Spleen (tissue), 7 donors: ENCODE measurements at regions not wholly inside any gene's neighbourhood (a gene's known extent, or its start where the extent isn't known, plus 50 kb on each side); places are given as distances from the start of the nearest gene placed in this dataset.

Experiments
- CTCF ChIP-seq, 11 experiments: fragments of 200-600 bp in 7 of 11; fragments of 450-650 bp in 4 of 11; sonication (generic) in 4 of 11; IDR thresholded peaks in 8 of 11; conservative IDR thresholded peaks in 3 of 11; 1 replicate in 7 of 11; 2 replicates in 4 of 11; pipeline versions ENCODE4 v1.4.0 to v1.8.0; 2016 to 2021; ENCODE audit warnings: antibody characterized with exemption in 11 of 11, inconsistent platforms in 4 of 11, mild to moderate bottlenecking in 1 of 11
- POLR2AphosphoS5 ChIP-seq, 3 donors: sonication (generic); formaldehyde crosslinking; IDR thresholded peaks; one replicate each; pipeline ENCODE4 v1.5.1; 2017; ENCODE audit warnings: antibody characterized with exemption in 3 of 3
- donor health status: DM: no; HTN: no; CAD: no; lungs with moderate emphysema.
- donor health status: DM: no; HTN: no; CAD: no.
- donor health status: DM: no; HTN: no; CAD: no.

- TF ChIP-seq POLR2AphosphoS5 (IDR thresholded peaks at IDR 0.05) (no peak), CTCF (IDR thresholded peaks at IDR 0.05 in 8 of 11, conservative IDR thresholded peaks at IDR 0.05 in 3 of 11) (no peak)
Observed at GRCh38 chr5:6291961-6292360, 86.4 kb downstream of the MED10 start.
